PC-3 (cell line): ENCODE measurements at regions not wholly inside any gene's neighbourhood (a gene's known extent, or its start where the extent isn't known, plus 50 kb on each side); places are given as distances from the start of the nearest gene placed in this dataset.
"Not testable (repeated sequence)": the region's sequence is repeated elsewhere in the genome, so short reads cannot be mapped to it uniquely, and the experiment has no call there.

Experiments used
- CTCF ChIP-seq: fragments of 300-600 bp; sonication (generic); conservative IDR thresholded peaks from 2 replicates; pipeline ENCODE4 v1.5.1; 2017; ENCODE audit warnings: antibody characterized with exemption, low read depth, mild to moderate bottlenecking, low read length
- EZH2 ChIP-seq: fragments of 300-600 bp; sonication (generic); IDR thresholded peaks from one replicate; pipeline ENCODE4 v1.6.1; 2017; ENCODE audit warnings: antibody characterized with exemption, mild to moderate bottlenecking, low read length; ENCODE audit not compliant: unreplicated experiment
- EZH2phosphoT487 ChIP-seq: fragments of 300-600 bp; sonication (generic); IDR thresholded peaks from 2 replicates; pipeline ENCODE4 v1.6.1; 2018; ENCODE audit warnings: mild to moderate bottlenecking, antibody characterized with exemption, low read length, borderline replicate concordance

- not testable (repeated sequence) for TF ChIP-seq EZH2phosphoT487, CTCF, EZH2
These were observed 408.2 kb upstream of the FAT1 start for GRCh38 chr4:187131826-187132225.
